ENCODE measurements at regions not wholly inside any gene's neighbourhood (a gene's known extent, or its start where the extent isn't known, plus 50 kb on each side); places are given as distances from the start of the nearest gene placed in this dataset.

GRCh38 chr1:5150191-5150590 is 495.8 kb downstream of the AJAP1 start:
- no peak for TF ChIP-seq CTCF (IDR thresholded peaks at IDR 0.05)
- TF ChIP-seq POLR2A (IDR thresholded peaks at IDR 0.05) = no peak
